GM19351 (cell line): ENCODE measurements at regions not wholly inside any gene's neighbourhood (a gene's known extent, or its start where the extent isn't known, plus 50 kb on each side); places are given as distances from the start of the nearest gene placed in this dataset.
"Not testable (repeated sequence)": the region's sequence is repeated elsewhere in the genome, so short reads cannot be mapped to it uniquely, and the experiment has no call there.

Source experiments
- ATAC-seq: cut with Tn5 transposase; IDR thresholded peaks from one replicate; pipeline ENCODE4 v1.9.1; 2021; ENCODE audit warnings: mild to moderate bottlenecking, moderate library complexity; ENCODE audit not compliant: unreplicated experiment

GRCh38 chr12:126212824-126213223 is 1147.6 kb downstream of the AACS start:
- no peak for ATAC-seq

- no peak for ATAC-seq
Measured at GRCh38 chr12:126218697-126219096, 1153.5 kb downstream of the AACS start.

- no peak for ATAC-seq
Measured at GRCh38 chr12:126219139-126219538, 1153.9 kb downstream of the AACS start.

DNA sequence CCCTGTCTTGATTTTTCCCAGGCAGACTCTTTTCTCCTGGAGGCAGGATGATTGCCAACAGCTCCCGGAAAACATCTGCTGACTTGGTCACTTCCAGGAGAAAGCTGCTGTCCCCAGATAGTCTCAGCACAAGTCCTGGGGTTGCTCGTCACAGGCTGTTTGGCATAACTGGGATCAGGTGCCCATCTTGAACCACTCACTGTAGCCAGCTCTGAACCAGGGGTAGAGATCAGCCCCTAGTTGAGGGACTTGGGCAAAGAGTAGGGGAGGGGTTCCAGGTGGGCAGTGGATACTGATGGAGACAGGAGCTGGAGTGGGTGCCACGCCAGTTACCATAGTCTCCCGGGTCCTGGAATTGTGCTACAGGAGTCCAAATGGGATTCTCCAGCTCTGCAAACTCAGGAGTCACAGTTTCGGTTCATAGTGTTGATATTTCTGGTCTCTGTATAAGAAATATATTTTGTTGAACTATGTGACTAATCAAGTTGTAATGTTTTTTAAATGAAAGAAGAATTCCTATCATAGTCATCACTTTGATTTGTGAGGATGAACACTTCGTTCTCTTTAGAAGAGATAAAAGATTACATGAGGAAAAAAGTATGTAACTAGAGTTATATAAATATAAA is 1154.5 kb downstream of the AACS start:
- no peak for ATAC-seq

GRCh38 chr12:126224032-126224431 is 1158.8 kb downstream of the AACS start:
- ATAC-seq = no peak

GRCh38 chr12:126228936-126229335 is 1163.7 kb downstream of the AACS start:
- no peak for ATAC-seq

DNA sequence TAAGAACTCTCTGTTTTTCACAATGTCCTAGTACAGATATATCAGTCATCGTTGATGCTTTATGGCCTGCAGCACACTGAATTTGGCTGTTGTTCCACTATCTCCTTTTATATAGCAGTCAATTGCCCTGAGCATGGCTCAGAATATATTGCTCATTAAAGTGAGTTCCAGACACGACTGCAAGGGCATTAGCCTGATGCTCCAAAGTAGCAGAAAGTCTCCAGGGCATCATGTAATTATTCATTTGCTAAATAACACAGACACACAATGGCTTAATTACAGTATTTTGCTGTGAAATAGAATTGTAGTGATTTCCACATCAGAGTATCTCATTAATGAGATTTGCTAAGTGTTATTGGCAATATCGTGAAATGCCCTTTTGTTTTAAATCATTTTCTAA is 1167.5 kb downstream of the AACS start:
- no peak for ATAC-seq

GRCh38 chr12:126233625-126234024 is 1168.4 kb downstream of the AACS start:
- no peak for ATAC-seq

- no peak for ATAC-seq
Measured at GRCh38 chr12:126243814-126244440, 1178.7 kb downstream of the AACS start.

DNA sequence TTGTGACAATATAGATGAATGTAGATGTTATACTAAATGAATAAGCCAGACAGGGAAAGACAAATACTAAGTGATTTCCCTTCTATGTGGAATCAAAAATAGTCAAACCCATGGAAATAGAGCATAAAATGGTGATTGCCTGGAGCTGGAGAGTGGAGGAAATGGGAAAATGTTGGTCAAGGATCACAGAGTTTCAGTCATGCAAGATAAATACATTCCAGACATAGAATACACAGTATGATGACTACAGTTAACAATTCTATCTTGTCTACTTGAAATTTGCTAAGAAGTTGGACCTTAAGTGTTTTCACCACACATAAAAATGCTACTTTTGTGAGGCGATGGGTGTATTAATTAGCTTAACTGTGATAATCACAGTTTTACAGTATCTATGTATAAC is 1182.7 kb downstream of the AACS start:
- ATAC-seq = no peak

DNA sequence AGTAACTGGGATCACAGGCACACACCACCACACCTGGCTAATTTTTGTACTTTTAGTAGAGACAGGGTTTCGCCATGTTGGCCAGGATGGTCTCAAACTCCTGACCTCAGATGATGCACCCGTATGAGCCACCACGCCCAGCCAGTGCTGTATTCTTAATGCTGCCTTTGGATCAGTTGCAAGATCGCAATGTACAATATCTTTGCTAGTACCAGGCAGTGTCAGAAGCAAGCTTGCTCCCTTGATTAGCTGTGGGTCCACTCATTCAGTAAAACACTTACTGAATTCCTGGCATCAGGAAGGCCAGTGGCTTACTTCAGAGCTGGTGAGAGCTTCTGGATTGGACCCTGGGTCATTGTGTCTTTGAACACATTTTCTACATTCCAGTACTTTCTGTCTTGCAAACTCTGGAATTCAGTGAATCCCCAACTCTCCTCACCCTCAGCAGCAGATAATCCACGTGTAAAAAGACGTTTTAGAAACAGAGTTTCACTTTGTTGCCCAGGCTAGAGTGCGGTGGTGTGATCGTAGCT is 1183.7 kb downstream of the AACS start:
- no peak for ATAC-seq

DNA sequence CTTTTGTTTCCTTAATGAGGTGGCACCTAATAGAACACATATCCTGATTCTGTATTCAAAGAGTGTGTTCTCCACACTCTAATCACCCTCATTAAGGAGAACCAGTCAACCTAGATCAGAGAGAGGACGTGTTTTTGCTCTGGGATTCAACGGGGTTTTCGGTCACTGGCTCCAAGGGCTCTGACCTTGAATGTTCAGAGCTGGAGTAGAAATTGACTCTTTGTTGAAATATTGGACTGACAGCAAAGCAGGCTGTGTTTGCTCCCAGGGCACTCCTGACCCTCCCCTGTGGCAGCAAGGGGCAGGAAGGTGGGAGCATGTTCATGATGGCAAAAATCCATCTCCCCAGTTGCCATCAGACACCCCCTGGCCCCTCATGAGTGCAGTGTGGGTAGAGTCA is 1193.0 kb downstream of the AACS start:
- no peak for ATAC-seq

- no peak for ATAC-seq
Measured at GRCh38 chr12:126262829-126263228, 1197.6 kb downstream of the AACS start.

DNA sequence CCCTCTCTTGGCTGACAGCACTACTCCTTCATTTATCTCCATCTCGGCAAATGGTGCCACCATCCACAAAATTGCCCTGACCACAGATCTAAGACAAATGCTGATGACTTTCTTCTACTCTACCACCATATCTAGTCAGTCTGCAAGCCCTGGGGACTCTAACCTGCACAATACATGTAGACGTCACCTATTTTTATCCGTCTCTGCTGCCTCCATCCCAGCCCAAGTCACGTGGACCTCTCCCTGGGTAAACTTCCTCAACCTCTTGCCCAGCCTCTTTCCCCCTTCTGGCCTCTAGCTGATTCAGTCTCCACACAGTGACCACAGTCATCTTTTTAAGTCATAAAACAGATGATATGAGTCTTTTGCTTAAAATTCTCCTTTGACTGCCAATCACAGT is 1203.0 kb downstream of the AACS start:
- ATAC-seq = no peak

- ATAC-seq = no peak
Measured at GRCh38 chr12:126271159-126271558, 1205.9 kb downstream of the AACS start.

DNA sequence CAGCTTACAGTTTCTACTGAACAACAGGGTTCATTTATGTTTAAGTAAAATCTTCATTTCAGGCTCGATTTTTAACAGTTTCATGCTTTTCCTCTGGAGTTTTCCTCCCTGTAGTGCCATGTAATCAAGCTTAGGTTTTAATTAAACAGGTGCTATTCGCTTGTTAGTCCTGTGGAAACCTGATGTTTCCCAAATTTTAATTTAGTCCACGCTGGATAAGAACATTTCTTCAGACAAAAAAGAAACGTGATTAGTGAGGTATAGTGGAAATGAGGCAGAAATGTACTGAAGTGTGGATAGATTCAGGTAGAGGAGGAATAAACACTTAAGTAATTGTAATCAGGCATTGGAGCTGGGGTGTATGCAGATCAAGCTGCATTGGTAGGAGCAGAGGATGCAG is 1217.5 kb downstream of the AACS start:
- no peak for ATAC-seq

DNA sequence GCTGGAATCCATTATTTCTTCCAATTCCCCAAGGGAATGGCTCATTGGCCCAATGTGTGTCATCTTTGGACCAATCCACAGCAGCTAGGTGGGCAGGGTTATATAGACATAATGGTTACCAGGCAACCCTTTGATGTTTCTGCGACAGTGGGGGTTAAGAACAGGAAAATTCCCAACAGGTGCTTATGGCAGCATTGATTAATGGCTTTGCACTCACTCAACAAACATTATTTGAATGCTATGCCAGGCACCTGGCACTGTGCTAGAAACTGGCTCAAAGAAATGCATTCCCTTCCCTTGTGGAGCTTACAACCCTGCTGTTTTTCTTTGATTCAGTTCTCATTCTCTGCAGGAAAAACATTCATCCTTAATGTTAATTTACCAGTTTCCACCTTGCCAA is 1221.0 kb downstream of the AACS start:
- no peak for ATAC-seq

DNA sequence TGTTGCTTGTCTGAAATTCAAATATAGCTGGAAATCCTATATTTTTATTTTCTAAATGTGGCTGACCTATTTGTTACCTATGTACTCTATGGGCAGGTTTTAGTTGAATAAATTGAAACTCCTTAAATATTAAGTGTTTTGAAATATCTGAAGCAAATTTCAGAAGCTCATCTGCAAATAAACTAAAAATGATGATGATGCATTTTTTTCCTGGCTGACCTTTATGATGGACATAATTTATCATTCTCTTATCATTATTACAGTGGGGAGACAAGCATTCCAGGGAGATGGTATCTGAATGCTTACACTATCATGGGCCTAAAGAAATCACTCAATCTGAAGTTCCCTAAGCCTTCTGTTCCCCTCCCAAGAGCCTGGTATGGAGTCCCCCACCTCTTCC is 1225.2 kb downstream of the AACS start:
- ATAC-seq = no peak

- not testable (repeated sequence) for ATAC-seq
Measured at GRCh38 chr12:126291987-126292386, 1226.8 kb downstream of the AACS start.

DNA sequence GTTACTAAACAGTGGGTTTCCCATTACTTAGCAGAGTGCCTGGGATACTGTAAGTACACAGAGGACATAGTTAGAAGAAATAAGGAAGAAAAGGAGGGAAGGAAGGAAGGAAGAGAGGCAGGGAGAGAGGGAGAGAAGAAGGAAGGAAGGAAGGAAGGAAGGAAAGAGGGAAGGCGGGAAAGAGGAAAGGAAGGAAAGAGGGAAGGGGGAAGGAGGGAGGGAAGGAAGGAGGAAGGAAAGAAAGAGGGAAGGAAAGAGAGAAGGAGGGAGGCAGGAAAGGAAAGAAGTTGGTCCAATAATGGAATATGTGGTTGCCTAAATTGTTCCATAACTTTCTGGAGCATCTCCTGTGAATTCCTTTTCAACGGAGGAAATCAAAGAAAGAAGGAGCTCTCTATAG is 1230.4 kb downstream of the AACS start:
- ATAC-seq = no peak

DNA sequence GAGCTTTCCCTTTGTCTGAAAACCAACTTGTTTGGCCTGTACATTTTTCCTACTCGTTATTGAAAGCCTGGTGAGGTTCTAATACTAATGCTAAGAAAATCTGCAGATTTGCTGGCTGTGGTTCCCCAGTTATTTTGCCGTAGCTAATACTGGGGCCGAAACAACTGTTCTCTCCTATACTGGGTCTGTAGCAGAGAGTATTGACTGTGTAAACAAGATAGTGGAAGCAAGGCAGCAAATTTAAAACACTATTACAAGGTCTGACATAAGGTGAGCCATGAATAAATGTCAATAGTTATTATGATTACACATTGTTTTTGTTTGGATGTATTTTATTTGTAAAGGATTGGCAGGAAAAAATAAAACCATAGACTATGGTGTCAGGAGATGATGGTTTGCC is 1244.0 kb downstream of the AACS start:
- no peak for ATAC-seq

GRCh38 chr12:126312457-126312856 is 1247.2 kb downstream of the AACS start:
- no peak for ATAC-seq

- ATAC-seq = no peak
Measured at GRCh38 chr12:126316411-126316810, 1251.2 kb downstream of the AACS start.
